Endothelial cell of umbilical vein (primary cell): ENCODE measurements at regions not wholly inside any gene's neighbourhood (a gene's known extent, or its start where the extent isn't known, plus 50 kb on each side); places are given as distances from the start of the nearest gene placed in this dataset.

Experiments
- BruUV-seq: library from RNA; stranded (reverse); fragments of 400-500 nt; replicated peaks from 2 replicates; lab custom pipeline; 2021; lab: Mats Ljungman, UMichigan
- CTCF ChIA-PET: fragments of 300-600, 350-600 bp; sonication (Branson Sonifier 250); formaldehyde crosslinking; loops from one replicate; lab custom pipeline; 2021; ENCODE audit warnings: antibody characterized with exemption, inconsistent platforms; lab: Charles Lee
- POLR2A ChIA-PET: fragments of 300-600, 350-600 bp; sonication (Branson Sonifier 250); formaldehyde crosslinking; loops from one replicate; lab custom pipeline; 2021; ENCODE audit warnings: antibody characterized with exemption, inconsistent platforms; lab: Charles Lee
- DNase-seq: peaks from one replicate; pipeline ENCODE4 v3.0.0-alpha.2; 2011; ENCODE audit warnings: low read depth, low spot score
- FAIRE-seq: peaks from 2 replicates; lab custom pipeline; 2011; peaks lifted over from hg19 to GRCh38; lab: Jason Lieb, UNC
- H2AFZ ChIP-seq: 2 replicates; pipeline ENCODE4 v1.6.0; 2012; ENCODE audit warnings: low read depth, low read length, control low read depth, inconsistent platforms
- H3K27ac ChIP-seq: 2 replicates; pipeline ENCODE4 v1.5.1; 2011; ENCODE audit warnings: low read depth, mild to moderate bottlenecking, control low read depth, low read length, moderate library complexity; ENCODE audit not compliant: insufficient read depth
- H3K27me3 ChIP-seq, 2 experiments: 2 replicates each; pipeline versions ENCODE4 v1.6.0 to v1.6.1; 2011; ENCODE audit warnings: low read length in 2 of 2, mixed read lengths in 1 of 2; ENCODE audit not compliant: control insufficient read depth in 2 of 2, insufficient read depth in 2 of 2
- H3K36me3 ChIP-seq, 2 experiments: 2 replicates in 1 of 2; 3 replicates in 1 of 2; pipeline ENCODE4 v1.5.1; 2011; ENCODE audit warnings: low read length in 2 of 2, mild to moderate bottlenecking in 1 of 2, moderate library complexity in 1 of 2; ENCODE audit not compliant: control insufficient read depth in 2 of 2, insufficient read depth in 2 of 2; ENCODE audit errors: extremely low read depth in 1 of 2
- H3K4me1 ChIP-seq: 3 replicates; pipeline ENCODE4 v1.5.1; 2011; ENCODE audit warnings: mild to moderate bottlenecking, low read length; ENCODE audit not compliant: control insufficient read depth, insufficient read depth; ENCODE audit errors: extremely low read depth
- H3K4me2 ChIP-seq: 2 replicates; pipeline ENCODE4 v1.6.1; 2011; ENCODE audit warnings: low read length, control low read depth, mixed read lengths; ENCODE audit not compliant: insufficient read depth
- H3K4me3 ChIP-seq, 3 experiments: fragments of 200-600 bp in 1 of 3; sonication (generic), shearing (Covaris generic) in 1 of 3; replicated peaks in 1 of 3; 2 replicates each; pipeline ENCODE4 v1.5.1; 2011 to 2016; ENCODE audit warnings: control low read depth in 3 of 3, low read length in 3 of 3, mild to moderate bottlenecking in 2 of 3, inconsistent platforms in 1 of 3, low read depth in 1 of 3, moderate library complexity in 1 of 3; ENCODE audit not compliant: insufficient read depth in 1 of 3
- H3K79me2 ChIP-seq: 2 replicates; pipeline ENCODE4 v1.6.0; 2012; ENCODE audit warnings: low read length, inconsistent platforms; ENCODE audit not compliant: control insufficient read depth, insufficient read depth
- H3K9ac ChIP-seq: replicated peaks from 2 replicates; pipeline ENCODE3; 2011; ENCODE audit warnings: low read length, control low read depth; ENCODE audit not compliant: insufficient read depth; ENCODE audit errors: extremely low read depth
- H3K9me1 ChIP-seq: replicated peaks from 3 replicates; pipeline ENCODE4 v1.6.0; 2011; ENCODE audit warnings: mild to moderate bottlenecking, low read length; ENCODE audit not compliant: control insufficient read depth, insufficient read depth; ENCODE audit errors: extremely low read depth
- H3K9me3 ChIP-seq: replicated peaks from 2 replicates; pipeline ENCODE4 v1.5.1; 2012; ENCODE audit warnings: low read length, inconsistent platforms; ENCODE audit not compliant: control insufficient read depth, insufficient read depth
- H4K20me1 ChIP-seq: replicated peaks from 2 replicates; pipeline ENCODE3; 2011; ENCODE audit warnings: mild to moderate bottlenecking, low read length; ENCODE audit not compliant: control insufficient read depth, insufficient read depth; ENCODE audit errors: extremely low read depth
- CTCF ChIP-seq, 2 donors: IDR thresholded peaks; 1 replicate in 1 of 2; 2 replicates in 1 of 2; pipeline ENCODE4 v1.5.1; 2011; ENCODE audit warnings: low read length in 2 of 2, mild to moderate bottlenecking in 2 of 2, moderate library complexity in 2 of 2, control low read depth in 1 of 2, inconsistent platforms in 1 of 2, low read depth in 1 of 2; ENCODE audit not compliant: insufficient read depth in 1 of 2; ENCODE audit errors: extremely low read depth in 1 of 2
- EZH2 ChIP-seq: IDR thresholded peaks from 2 replicates; pipeline ENCODE4 v1.6.1; 2012; ENCODE audit warnings: borderline replicate concordance, low read depth, mild to moderate bottlenecking, moderate library complexity, low read length, inconsistent platforms; ENCODE audit not compliant: severe bottlenecking
- FOS ChIP-seq: IDR thresholded peaks from 2 replicates; pipeline ENCODE4 v1.6.1; 2011; ENCODE audit warnings: mild to moderate bottlenecking, low read length, moderate library complexity, borderline replicate concordance; ENCODE audit not compliant: insufficient read depth
- GATA2 ChIP-seq: IDR thresholded peaks from 2 replicates; pipeline ENCODE4 v1.7.0; 2011; ENCODE audit warnings: low read depth, mild to moderate bottlenecking, moderate library complexity, mixed read lengths, low read length; ENCODE audit not compliant: insufficient read length, insufficient read depth
- JUN ChIP-seq: IDR thresholded peaks from 2 replicates; pipeline ENCODE4 v1.6.1; 2011; ENCODE audit warnings: borderline replicate concordance, low read depth; ENCODE audit not compliant: insufficient read length, insufficient read depth
- MYC ChIP-seq: IDR thresholded peaks from one replicate; pipeline ENCODE4 v1.6.1; 2011; ENCODE audit warnings: mild to moderate bottlenecking, low read depth, low read length
- POLR2A ChIP-seq: IDR thresholded peaks from 2 replicates; pipeline ENCODE4 v1.6.1; 2012; ENCODE audit warnings: low read depth, mild to moderate bottlenecking, control low read depth, low read length
- POLR2AphosphoS5 ChIP-seq: IDR thresholded peaks from 2 replicates; pipeline ENCODE4 v1.6.1; 2012; ENCODE audit warnings: low read depth, mild to moderate bottlenecking, control low read depth, low read length, moderate library complexity; ENCODE audit not compliant: insufficient read depth
- dilution Hi-C: fragments of 300-500 bp; cut with MboI; formaldehyde crosslinking; loops from one replicate; pipeline ENCODE4 v1.15.0; 2019; ENCODE audit warnings: low sequenced_read_pairs; ENCODE audit not compliant: extremely low pct_ligation_motif_present
- intact Hi-C: fragments of 100-400 bp; cut with micrococcal nuclease; formaldehyde crosslinking; loops from one replicate; pipeline ENCODE4 v1.10.0; 2022
- TF ChIP-seq, protein P1 (sequence below): IDR thresholded peaks from 2 replicates; pipeline ENCODE4 v1.6.1; 2011; ENCODE audit not compliant: insufficient read depth, insufficient read length

DNA sequence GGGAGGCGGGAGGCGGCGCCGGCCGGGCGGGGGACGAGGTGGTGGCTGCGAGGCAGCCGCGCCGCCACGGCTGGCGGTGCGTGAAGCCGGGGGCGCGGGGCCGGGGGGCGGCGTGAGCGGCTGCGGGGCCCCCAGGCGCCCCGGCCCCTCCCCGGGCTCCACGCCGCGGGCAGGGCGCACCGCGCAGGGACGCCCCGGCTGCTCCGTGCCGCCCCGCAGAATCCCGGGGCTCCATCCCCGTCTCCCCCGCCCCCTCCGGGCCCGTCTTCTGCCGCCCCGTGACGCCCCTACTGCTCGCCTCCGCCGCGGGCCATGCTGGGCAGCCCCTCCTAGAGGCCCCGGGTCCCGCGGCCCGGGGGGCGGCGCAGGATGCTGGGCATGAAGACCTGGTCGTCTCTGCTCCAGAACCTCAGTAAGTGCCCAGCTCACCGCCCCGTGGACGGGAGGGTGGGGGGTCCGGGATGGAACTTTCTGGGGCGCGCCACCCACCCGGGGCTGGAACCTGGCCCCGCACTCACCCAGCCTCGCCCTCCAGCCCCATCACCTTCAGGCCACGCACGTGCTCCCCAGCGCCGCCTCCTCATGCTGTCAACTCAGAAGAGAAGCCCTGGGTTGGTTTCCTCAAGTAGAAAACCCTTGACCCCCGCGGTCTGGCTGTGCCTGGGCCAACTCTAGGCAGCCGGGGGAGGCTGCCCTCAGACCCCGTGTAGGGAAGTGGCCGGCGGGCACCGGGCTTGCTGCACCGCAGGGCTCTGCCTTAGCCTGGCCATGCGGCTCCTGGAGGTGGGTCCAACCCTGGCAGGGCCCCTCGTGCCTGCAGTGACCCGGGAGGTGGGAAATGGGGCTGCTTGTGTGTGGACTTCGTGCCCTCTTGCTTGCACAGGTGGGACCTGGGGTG lies 150.2 kb upstream of the GSE1 start:
- H3K4me1 ChIP-seq: no peaks in the 10 kb centered on the region
- ChIA-PET CTCF (no interaction called here), POLR2A (no interaction called here)
- no peak overlapping the region for H3K27ac ChIP-seq
- dilution Hi-C loops: no loop called here
- H3K27me3 ChIP-seq: peaks cover 20 to 24% of the 10 kb centered on the region in 2 experiments
- H3K79me2 ChIP-seq: no peaks in the 10 kb centered on the region
- H2AFZ ChIP-seq: no peak overlapping the region
- DNase-seq: no peak
- H3K9ac ChIP-seq: no peak overlapping the region
- no peak for FAIRE-seq
- intact Hi-C loops: no loop called here
- no peak overlapping the region for H3K4me3 ChIP-seq
- TF ChIP-seq EZH2 (peak; percentile 76), JUN (no peak)
- H3K9me1 ChIP-seq: no peaks in the 10 kb centered on the region
- no peaks in the 10 kb centered on the region for H4K20me1 ChIP-seq
- no peaks in the 10 kb centered on the region for H3K9me3 ChIP-seq
- no TSS peak for BruUV-seq
- no peak overlapping the region for H3K4me2 ChIP-seq
- H3K36me3 ChIP-seq: no peaks in the 10 kb centered on the region

GRCh38 chr16:85463672-85464382 lies 149.3 kb upstream of the GSE1 start:
- BruUV-seq: no TSS peak
- H3K9me1 ChIP-seq: no peaks in the 10 kb centered on the region
- DNase-seq: no peak
- no peaks in the 10 kb centered on the region for H3K36me3 ChIP-seq
- H3K9ac ChIP-seq: no peak overlapping the region
- dilution Hi-C loops: no loop called here
- H3K9me3 ChIP-seq: no peaks in the 10 kb centered on the region
- H3K27ac ChIP-seq: no peak overlapping the region
- H3K4me3 ChIP-seq: no peak overlapping the region
- POLR2A ChIA-PET: no interaction called here
- no peaks in the 10 kb centered on the region for H4K20me1 ChIP-seq
- no peak for FAIRE-seq
- H2AFZ ChIP-seq: no peak overlapping the region
- no peaks in the 10 kb centered on the region for H3K79me2 ChIP-seq
- intact Hi-C loops: no loop called here
- TF ChIP-seq POLR2A (no peak), CTCF (IDR thresholded peaks at IDR 0.05; ENCODE audit: extremely low read depth in 1 of 2, insufficient read depth in 1 of 2, low read depth in 1 of 2, low read length in 2 of 2) (no peak), JUN (no peak), POLR2AphosphoS5 (no peak), MYC (no peak), GATA2 (no peak), EZH2 (no peak), FOS (no peak)
- TF ChIP-seq, protein P1, sequence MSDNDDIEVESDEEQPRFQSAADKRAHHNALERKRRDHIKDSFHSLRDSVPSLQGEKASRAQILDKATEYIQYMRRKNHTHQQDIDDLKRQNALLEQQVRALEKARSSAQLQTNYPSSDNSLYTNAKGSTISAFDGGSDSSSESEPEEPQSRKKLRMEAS: no peak
- no peaks in the 10 kb centered on the region for H3K4me1 ChIP-seq
- CTCF ChIA-PET: interaction anchor here (1.0 to 1.9 kb wide), 3 partner anchors 24 to 152 kb away, joined by 3 to 4 read pairs (median 4); no protein-coding TSS in a partner anchor
- no peak overlapping the region for H3K4me2 ChIP-seq
- peaks cover 20 to 24% of the 10 kb centered on the region in 2 experiments for H3K27me3 ChIP-seq
